ENCODE measurements at regions not wholly inside any gene's neighbourhood (a gene's known extent, or its start where the extent isn't known, plus 50 kb on each side); places are given as distances from the start of the nearest gene placed in this dataset.

GRCh38 chr4:126047114-126047513 lies 732.4 kb downstream of the FAT4 start (continued):
- no peak for TF ChIP-seq ZNF577 (CRISPR knock-in tag; IDR thresholded peaks at IDR 0.05; ENCODE audit: borderline replicate concordance, low read depth)
- TF ChIP-seq SYNCRIP (IDR thresholded peaks at IDR 0.05; ENCODE audit: insufficient read depth, low read depth, low read length), result no peak
- no peak for TF ChIP-seq ZNF263 (CRISPR knock-in tag; IDR thresholded peaks at IDR 0.05)
- TF ChIP-seq SRSF4 (IDR thresholded peaks at IDR 0.05; ENCODE audit: low read depth, low read length, poor library complexity, severe bottlenecking), result no peak

- Histone ChIP-seq H3K27ac (ENCODE audit: extremely low read length, insufficient read depth, low read length) (no peak overlapping the region), H3K4me2 (ENCODE audit: low read depth, low read length) (no peak overlapping the region), H3K9me3 (ENCODE audit: low read length) (no peaks in the 10 kb centered on the region), H2AFZ (ENCODE audit: low read length) (no peak overlapping the region), H3K4me3 (replicated peaks in 1 of 3; ENCODE audit: insufficient read depth in 1 of 3, low read depth in 2 of 3, low read length in 3 of 3) (no peak overlapping the region), H3K79me2 (ENCODE audit: insufficient read depth, low read length) (no peaks in the 10 kb centered on the region), H3K27me3 (ENCODE audit: control insufficient read depth in 1 of 2, insufficient read depth in 2 of 2, low read length in 2 of 2) (no peaks in the 10 kb centered on the region), H3K4me1 (ENCODE audit: insufficient read depth, low read length) (no peaks in the 10 kb centered on the region), H4K20me1 (ENCODE audit: insufficient read depth, low read length) (no peaks in the 10 kb centered on the region), H3K36me3 (replicated peaks in 1 of 2; ENCODE audit: control insufficient read depth in 1 of 2, insufficient read depth in 2 of 2, low read length in 2 of 2) (no peaks in the 10 kb centered on the region), H3K9ac (ENCODE audit: insufficient read depth, low read depth, low read length) (no peak overlapping the region)
- CTCF ChIA-PET (ENCODE audit: low intra/inter-chr PET ratio, low total read pairs), result no interaction called here
- intact Hi-C loops (cut with micrococcal nuclease; ENCODE audit: unreplicated experiment), result loop anchor here (5.0 kb wide), 1 partner anchor 740 kb away; the partner anchor contains the start of gene FAT4
- POLR2A ChIA-PET, result no interaction called here
- 0% methylated on average over 1 of the region's 1 CpG for WGBS (ENCODE audit: low lambda C conversion rate)
- FAIRE-seq (no peak), ATAC-seq (no peak), DNase-seq (ENCODE audit: low spot score) (no peak)
- in situ Hi-C loops (cut with HindIII; ENCODE audit: extremely low pct_ligation_motif_present, low pct_unique_long_range_greater_than_20kb), result no loop called here
- BruUV-seq (replicated peaks), result no TSS peak
- TF ChIP-seq ZNF775 (CRISPR knock-in tag; IDR thresholded peaks at IDR 0.05; ENCODE audit: borderline replicate concordance) (no peak), BATF2 (CRISPR knock-in tag; IDR thresholded peaks at IDR 0.05) (no peak), POLR2AphosphoS5 (IDR thresholded peaks at IDR 0.05; ENCODE audit: low read depth, low read length) (no peak), ZNF3 (CRISPR knock-in tag; IDR thresholded peaks at IDR 0.05) (no peak), ZZZ3 (CRISPR knock-in tag; IDR thresholded peaks at IDR 0.05; ENCODE audit: borderline replicate concordance) (no peak), ZBTB1 (CRISPR knock-in tag; IDR thresholded peaks at IDR 0.05; ENCODE audit: borderline replicate concordance) (no peak), CREM (IDR thresholded peaks at IDR 0.05) (no peak), CREM (CRISPR knock-in tag; IDR thresholded peaks at IDR 0.05) (no peak), KLF6 (CRISPR knock-in tag; IDR thresholded peaks at IDR 0.05) (no peak), ZNF7 (CRISPR knock-in tag; IDR thresholded peaks at IDR 0.05) (no peak), ZNF205 (CRISPR knock-in tag; IDR thresholded peaks at IDR 0.05) (no peak), NR2F1 (CRISPR knock-in tag; IDR thresholded peaks at IDR 0.05) (no peak), CBX5 (CRISPR knock-in tag; IDR thresholded peaks at IDR 0.05; ENCODE audit: borderline replicate concordance) (no peak), ATF3 (CRISPR knock-in tag; IDR thresholded peaks at IDR 0.05) (no peak), RAD21 (CRISPR knock-in tag; IDR thresholded peaks at IDR 0.05) (no peak), RFX1 (IDR thresholded peaks at IDR 0.05) (no peak), ZNF275 (CRISPR knock-in tag; IDR thresholded peaks at IDR 0.05; ENCODE audit: borderline replicate concordance) (no peak), ZNF780A (CRISPR knock-in tag; IDR thresholded peaks at IDR 0.05) (no peak), POLR2AphosphoS2 (IDR thresholded peaks at IDR 0.05; ENCODE audit: low read depth, low read length) (no peak), KDM5B (CRISPR knock-in tag; IDR thresholded peaks at IDR 0.05; ENCODE audit: borderline replicate concordance) (no peak)
Observed at GRCh38 chr4:126051689-126052424, 737.1 kb downstream of the FAT4 start.
